ENCODE measurements at regions not wholly inside any gene's neighbourhood (a gene's known extent, or its start where the extent isn't known, plus 50 kb on each side); places are given as distances from the start of the nearest gene placed in this dataset.

GRCh38 chr1:59165353-59165752 lies 131.5 kb upstream of the FGGY start:
- TF ChIP-seq CTCF (IDR thresholded peaks at IDR 0.05; ENCODE audit: insufficient read depth, low read depth, low read length): no peak
- no peak for TF ChIP-seq EZH2 (IDR thresholded peaks at IDR 0.05; ENCODE audit: insufficient read depth, low read length)

Measured in astrocyte (in vitro differentiated cells and primary cell).